ENCODE measurements at regions not wholly inside any gene's neighbourhood (a gene's known extent, or its start where the extent isn't known, plus 50 kb on each side); places are given as distances from the start of the nearest gene placed in this dataset.

- no peaks in the 10 kb centered on the region for H3K9me3 ChIP-seq
- DNase-seq (ENCODE audit: low spot score) (no peak), ATAC-seq (ENCODE audit: insufficient number of reproducible peaks, low FRiP score, low read depth) (no peak)
- TF ChIP-seq, protein P1, sequence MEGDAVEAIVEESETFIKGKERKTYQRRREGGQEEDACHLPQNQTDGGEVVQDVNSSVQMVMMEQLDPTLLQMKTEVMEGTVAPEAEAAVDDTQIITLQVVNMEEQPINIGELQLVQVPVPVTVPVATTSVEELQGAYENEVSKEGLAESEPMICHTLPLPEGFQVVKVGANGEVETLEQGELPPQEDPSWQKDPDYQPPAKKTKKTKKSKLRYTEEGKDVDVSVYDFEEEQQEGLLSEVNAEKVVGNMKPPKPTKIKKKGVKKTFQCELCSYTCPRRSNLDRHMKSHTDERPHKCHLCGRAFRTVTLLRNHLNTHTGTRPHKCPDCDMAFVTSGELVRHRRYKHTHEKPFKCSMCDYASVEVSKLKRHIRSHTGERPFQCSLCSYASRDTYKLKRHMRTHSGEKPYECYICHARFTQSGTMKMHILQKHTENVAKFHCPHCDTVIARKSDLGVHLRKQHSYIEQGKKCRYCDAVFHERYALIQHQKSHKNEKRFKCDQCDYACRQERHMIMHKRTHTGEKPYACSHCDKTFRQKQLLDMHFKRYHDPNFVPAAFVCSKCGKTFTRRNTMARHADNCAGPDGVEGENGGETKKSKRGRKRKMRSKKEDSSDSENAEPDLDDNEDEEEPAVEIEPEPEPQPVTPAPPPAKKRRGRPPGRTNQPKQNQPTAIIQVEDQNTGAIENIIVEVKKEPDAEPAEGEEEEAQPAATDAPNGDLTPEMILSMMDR (IDR thresholded peaks at IDR 0.05), result no peak
- no peaks in the 10 kb centered on the region for H3K27me3 ChIP-seq (replicated peaks; ENCODE audit: insufficient read depth)
- no peak overlapping the region for H3K4me3 ChIP-seq
- H3K4me1 ChIP-seq (ENCODE audit: control insufficient read depth in 1 of 2, low read depth in 2 of 2), result peaks cover 6 to 20% of the 10 kb centered on the region in 2 donors
- H3K27ac ChIP-seq, result no peak overlapping the region
- no peaks in the 10 kb centered on the region for H3K36me3 ChIP-seq
Observed at GRCh38 chr7:106480161-106480579, 180.8 kb downstream of the CCDC71L start.

- no peak overlapping the region for H3K27ac ChIP-seq
- DNase-seq (ENCODE audit: low spot score) (no peak), ATAC-seq (ENCODE audit: insufficient number of reproducible peaks, low FRiP score, low read depth) (no peak)
- H3K4me3 ChIP-seq, result no peak overlapping the region
- H3K4me1 ChIP-seq (ENCODE audit: control insufficient read depth in 1 of 2, low read depth in 2 of 2), result no peaks in the 10 kb centered on the region
- no peaks in the 10 kb centered on the region for H3K9me3 ChIP-seq
- TF ChIP-seq, protein P1 (IDR thresholded peaks at IDR 0.05), result no peak
- no peaks in the 10 kb centered on the region for H3K27me3 ChIP-seq (replicated peaks; ENCODE audit: insufficient read depth)
- H3K36me3 ChIP-seq, result no peaks in the 10 kb centered on the region
Observed at GRCh38 chr7:106476751-106477150, 184.2 kb downstream of the CCDC71L start.

- Histone ChIP-seq H3K27me3 (replicated peaks; ENCODE audit: insufficient read depth) (no peaks in the 10 kb centered on the region), H3K9me3 (no peaks in the 10 kb centered on the region), H3K4me1 (ENCODE audit: control insufficient read depth in 1 of 2, low read depth in 2 of 2) (peaks cover 0 to 2% of the 10 kb centered on the region in 2 donors), H3K27ac (no peak overlapping the region), H3K4me3 (no peak overlapping the region), H3K36me3 (no peaks in the 10 kb centered on the region)
- TF ChIP-seq, protein P1 (IDR thresholded peaks at IDR 0.05), result no peak
- DNase-seq (ENCODE audit: low spot score), result no peak
- ATAC-seq (ENCODE audit: insufficient number of reproducible peaks, low FRiP score, low read depth), result no peak
Observed at GRCh38 chr7:106472741-106473140, 188.0 kb upstream of the NAMPT start.

- TF ChIP-seq, protein P1 (IDR thresholded peaks at IDR 0.05), result no peak
- Histone ChIP-seq H3K27me3 (replicated peaks; ENCODE audit: insufficient read depth) (no peaks in the 10 kb centered on the region), H3K36me3 (no peaks in the 10 kb centered on the region), H3K4me1 (ENCODE audit: control insufficient read depth in 1 of 2, low read depth in 2 of 2) (peaks cover under 1 to 11% of the 10 kb centered on the region in 2 donors), H3K27ac (no peak overlapping the region), H3K4me3 (no peak overlapping the region), H3K9me3 (no peaks in the 10 kb centered on the region)
- DNase-seq (ENCODE audit: low spot score) (no peak), ATAC-seq (ENCODE audit: insufficient number of reproducible peaks, low FRiP score, low read depth) (no peak)
Observed at GRCh38 chr7:106471686-106472440, 187.1 kb upstream of the NAMPT start.

DNA sequence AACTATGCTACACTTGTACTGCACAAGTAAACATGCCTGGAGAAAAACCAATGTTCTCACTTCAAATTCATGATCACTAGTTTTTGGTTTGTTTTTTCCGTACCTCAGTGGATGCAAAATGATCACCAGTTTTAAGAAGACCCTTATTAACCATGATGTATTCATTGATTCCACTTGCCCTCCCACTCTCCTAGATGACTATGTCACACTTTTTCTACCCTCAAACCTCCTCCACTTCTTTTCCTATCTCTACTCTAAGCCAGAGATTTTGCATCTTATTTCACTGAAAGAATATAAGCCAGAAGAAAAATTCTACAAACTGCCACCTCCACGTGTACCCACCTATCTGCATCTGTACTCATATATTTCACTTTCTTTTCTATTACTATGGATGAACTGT, 186.2 kb upstream of the NAMPT start:
- no peaks in the 10 kb centered on the region for H3K9me3 ChIP-seq
- TF ChIP-seq, protein P1 (IDR thresholded peaks at IDR 0.05), result no peak
- H3K4me1 ChIP-seq (ENCODE audit: control insufficient read depth in 1 of 2, low read depth in 2 of 2), result peaks cover 7 to 19% of the 10 kb centered on the region in 2 donors
- DNase-seq (ENCODE audit: low spot score), result no peak
- H3K4me3 ChIP-seq, result no peak overlapping the region
- H3K36me3 ChIP-seq, result no peaks in the 10 kb centered on the region
- no peak for ATAC-seq (ENCODE audit: insufficient number of reproducible peaks, low FRiP score, low read depth)
- no peaks in the 10 kb centered on the region for H3K27me3 ChIP-seq (replicated peaks; ENCODE audit: insufficient read depth)
- no peak overlapping the region for H3K27ac ChIP-seq

Measured in thoracic aorta (tissue), 2 donors.